Mesenchymal stem cell (in vitro differentiated cells and primary cell): ENCODE measurements at regions not wholly inside any gene's neighbourhood (a gene's known extent, or its start where the extent isn't known, plus 50 kb on each side); places are given as distances from the start of the nearest gene placed in this dataset.
"Not testable (repeated sequence)": the region's sequence is repeated elsewhere in the genome, so short reads cannot be mapped to it uniquely, and the experiment has no call there.

Experiments
- DNase-seq: peaks from one replicate; pipeline ENCODE4 v3.0.0-alpha.2; 2013
- H2AFZ ChIP-seq: one replicate; pipeline ENCODE4 v1.6.1; 2013; ENCODE audit warnings: low read depth, mild to moderate bottlenecking, control low read depth, inconsistent platforms, low read length, moderate library complexity
- H2AK5ac ChIP-seq: 2 replicates; pipeline ENCODE4 v1.6.1; 2013; ENCODE audit warnings: low read length, moderate library complexity, mild to moderate bottlenecking, inconsistent platforms; ENCODE audit not compliant: severe bottlenecking
- H2BK120ac ChIP-seq: one replicate; pipeline ENCODE4 v1.6.1; 2013; ENCODE audit warnings: low read depth, mild to moderate bottlenecking, inconsistent platforms, low read length, moderate library complexity
- H2BK12ac ChIP-seq, 2 experiments: one replicate each; pipeline ENCODE4 v1.6.1; 2013; ENCODE audit warnings: inconsistent platforms in 2 of 2, low read length in 2 of 2, mild to moderate bottlenecking in 2 of 2, moderate library complexity in 2 of 2, control low read depth in 1 of 2
- H2BK15ac ChIP-seq: one replicate; pipeline ENCODE4 v1.6.1; 2013; ENCODE audit warnings: mild to moderate bottlenecking, low read depth, inconsistent platforms; ENCODE audit not compliant: poor library complexity, severe bottlenecking
- H2BK5ac ChIP-seq: 2 replicates; pipeline ENCODE4 v1.6.1; 2013; ENCODE audit warnings: low read depth, mild to moderate bottlenecking, low read length, control low read depth, inconsistent platforms; ENCODE audit not compliant: poor library complexity, severe bottlenecking
- H3K14ac ChIP-seq, 2 experiments: one replicate each; pipeline ENCODE4 v1.6.1; 2013; ENCODE audit warnings: inconsistent platforms in 2 of 2, low read length in 2 of 2, control low read depth in 1 of 2, mild to moderate bottlenecking in 1 of 2, moderate library complexity in 1 of 2
- H3K18ac ChIP-seq, 2 experiments: one replicate each; pipeline ENCODE4 v1.6.1; 2013; ENCODE audit warnings: inconsistent platforms in 2 of 2, low read length in 2 of 2, control low read depth in 1 of 2, low read depth in 1 of 2, mild to moderate bottlenecking in 1 of 2
- H3K23ac ChIP-seq, 2 experiments: one replicate each; pipeline ENCODE4 v1.6.1; 2013; ENCODE audit warnings: inconsistent platforms in 2 of 2, low read length in 2 of 2, mild to moderate bottlenecking in 2 of 2, moderate library complexity in 2 of 2, control low read depth in 1 of 2
- H3K27ac ChIP-seq: 2 replicates; pipeline ENCODE4 v1.5.1; 2013; ENCODE audit warnings: mild to moderate bottlenecking, moderate library complexity, low read length, control low read depth, inconsistent platforms; ENCODE audit not compliant: poor library complexity, severe bottlenecking
- H3K27me3 ChIP-seq, 2 experiments: 2 replicates each; pipeline versions ENCODE4 v1.6.1 to v1.7.0; 2013; ENCODE audit warnings: low read length in 2 of 2, mild to moderate bottlenecking in 2 of 2, moderate library complexity in 2 of 2, control low read depth in 1 of 2, inconsistent platforms in 1 of 2; ENCODE audit not compliant: control insufficient read depth in 1 of 2, insufficient read depth in 1 of 2
- H3K36me3 ChIP-seq, 2 experiments: 2 replicates each; pipeline versions ENCODE4 v1.6.1 to v1.7.0; 2013; ENCODE audit warnings: low read length in 2 of 2, control low read depth in 1 of 2, inconsistent platforms in 1 of 2, low read depth in 1 of 2, mild to moderate bottlenecking in 1 of 2; ENCODE audit not compliant: insufficient read depth in 2 of 2, control insufficient read depth in 1 of 2
- H3K4ac ChIP-seq, 2 experiments: one replicate each; pipeline ENCODE4 v1.6.1; 2013; ENCODE audit warnings: inconsistent platforms in 2 of 2, low read length in 2 of 2, mild to moderate bottlenecking in 2 of 2, moderate library complexity in 2 of 2, control low read depth in 1 of 2, low read depth in 1 of 2
- H3K4me1 ChIP-seq: 2 replicates; pipeline ENCODE4 v1.6.1; 2013; ENCODE audit warnings: low read depth, low read length, control low read depth; ENCODE audit not compliant: control insufficient read depth, insufficient read depth
- H3K4me2 ChIP-seq: 2 replicates; pipeline ENCODE4 v1.6.1; 2013; ENCODE audit warnings: low read length, mild to moderate bottlenecking, inconsistent platforms; ENCODE audit not compliant: poor library complexity, severe bottlenecking
- H3K4me3 ChIP-seq, 2 experiments: 2 replicates each; pipeline versions ENCODE4 v1.5.1 to v1.7.0; 2013; ENCODE audit warnings: low read length in 2 of 2, mild to moderate bottlenecking in 2 of 2, control low read depth in 1 of 2, low read depth in 1 of 2; ENCODE audit not compliant: insufficient read depth in 1 of 2
- H3K79me1 ChIP-seq: replicated peaks from 2 replicates; pipeline ENCODE4 v1.6.1; 2013; ENCODE audit warnings: mild to moderate bottlenecking, control low read depth, low read length, inconsistent platforms; ENCODE audit not compliant: poor library complexity, severe bottlenecking
- H3K9ac ChIP-seq: 2 replicates; pipeline ENCODE4 v1.7.0; 2013; ENCODE audit warnings: mild to moderate bottlenecking, low read length, moderate library complexity
- H3K9me3 ChIP-seq: 2 replicates; pipeline ENCODE4 v1.7.0; 2013; ENCODE audit warnings: mild to moderate bottlenecking, low read length; ENCODE audit not compliant: control insufficient read depth
- H4K8ac ChIP-seq: one replicate; pipeline ENCODE4 v1.6.1; 2013; ENCODE audit warnings: inconsistent platforms, mild to moderate bottlenecking, low read length, moderate library complexity
- H4K91ac ChIP-seq: one replicate; pipeline ENCODE4 v1.6.1; 2013; ENCODE audit warnings: mild to moderate bottlenecking, low read length, inconsistent platforms
- WGBS: methylation state at CpG from one replicate; pipeline ENCODE4 v1.1.7; 2013; ENCODE audit warnings: mixed read lengths; 5-methylcytosine and 5-hydroxymethylcytosine counted together

- not testable (repeated sequence) for H3K4me2 ChIP-seq, H2BK120ac ChIP-seq, H3K4ac ChIP-seq, H3K18ac ChIP-seq, H3K36me3 ChIP-seq, H4K91ac ChIP-seq, H3K27ac ChIP-seq, H3K14ac ChIP-seq, H3K4me3 ChIP-seq, H2BK5ac ChIP-seq, H3K9ac ChIP-seq, H3K9me3 ChIP-seq, H3K23ac ChIP-seq, H2AK5ac ChIP-seq, H4K8ac ChIP-seq, H2AFZ ChIP-seq, H2BK15ac ChIP-seq, H3K79me1 ChIP-seq, DNase-seq, H3K27me3 ChIP-seq, H2BK12ac ChIP-seq, H3K4me1 ChIP-seq
- 93% methylated on average over 16 of the region's 16 CpGs for WGBS
Measured at GRCh38 chr6:97979285-97979684, 696.3 kb upstream of the MMS22L start.

- H3K9ac ChIP-seq = no peak overlapping the region
- H4K8ac ChIP-seq = no peak overlapping the region
- no peak overlapping the region for H2AFZ ChIP-seq
- H3K14ac ChIP-seq = no peak overlapping the region
- H3K27ac ChIP-seq = no peak overlapping the region
- H2BK12ac ChIP-seq = no peak overlapping the region
- H3K4ac ChIP-seq = no peak overlapping the region
- DNase-seq = no peak
- H4K91ac ChIP-seq = no peak overlapping the region
- no peak overlapping the region for H2AK5ac ChIP-seq
- no peak overlapping the region for H3K23ac ChIP-seq
- no peaks in the 10 kb centered on the region for H3K4me1 ChIP-seq
- no peaks in the 10 kb centered on the region for H3K27me3 ChIP-seq
- H3K36me3 ChIP-seq = no peaks in the 10 kb centered on the region
- no peak overlapping the region for H2BK5ac ChIP-seq
- no peaks in the 10 kb centered on the region for H3K9me3 ChIP-seq
- no peaks in the 10 kb centered on the region for H3K79me1 ChIP-seq
- 100% methylated on average over 1 of the region's 1 CpG for WGBS
- no peak overlapping the region for H3K18ac ChIP-seq
- H2BK15ac ChIP-seq = no peak overlapping the region
- no peak overlapping the region for H2BK120ac ChIP-seq
- H3K4me3 ChIP-seq = no peak overlapping the region
- no peak overlapping the region for H3K4me2 ChIP-seq
Measured at GRCh38 chr6:97989451-97989850, 706.4 kb upstream of the MMS22L start.

GRCh38 chr6:97995158-97995557 is 712.1 kb upstream of the MMS22L start:
- Histone ChIP-seq H4K8ac (no peak overlapping the region), H3K4me2 (no peak overlapping the region), H3K36me3 (no peaks in the 10 kb centered on the region), H3K27me3 (no peaks in the 10 kb centered on the region), H2BK5ac (no peak overlapping the region), H4K91ac (no peak overlapping the region), H2BK15ac (no peak overlapping the region), H3K23ac (no peak overlapping the region), H3K9me3 (no peaks in the 10 kb centered on the region), H3K4me3 (no peak overlapping the region), H3K79me1 (no peaks in the 10 kb centered on the region), H3K18ac (no peak overlapping the region), H2BK12ac (no peak overlapping the region), H2BK120ac (no peak overlapping the region), H3K27ac (no peak overlapping the region), H3K4me1 (no peaks in the 10 kb centered on the region), H3K14ac (no peak overlapping the region), H3K4ac (no peak overlapping the region), H3K9ac (no peak overlapping the region), H2AFZ (no peak overlapping the region), H2AK5ac (no peak overlapping the region)
- no peak for DNase-seq

- no peak overlapping the region for H2BK5ac ChIP-seq
- H3K9me3 ChIP-seq = no peaks in the 10 kb centered on the region
- H2BK12ac ChIP-seq = no peak overlapping the region
- H2BK120ac ChIP-seq = no peak overlapping the region
- no peak overlapping the region for H3K4ac ChIP-seq
- H4K91ac ChIP-seq = no peak overlapping the region
- no peak overlapping the region for H3K23ac ChIP-seq
- WGBS = no CpG with 5 or more reads among the region's 1 CpG
- no peaks in the 10 kb centered on the region for H3K27me3 ChIP-seq
- no peak overlapping the region for H4K8ac ChIP-seq
- H3K14ac ChIP-seq = no peak overlapping the region
- no peaks in the 10 kb centered on the region for H3K36me3 ChIP-seq
- no peak overlapping the region for H3K4me3 ChIP-seq
- H3K18ac ChIP-seq = no peak overlapping the region
- no peak overlapping the region for H2BK15ac ChIP-seq
- no peaks in the 10 kb centered on the region for H3K79me1 ChIP-seq
- H2AFZ ChIP-seq = no peak overlapping the region
- no peaks in the 10 kb centered on the region for H3K4me1 ChIP-seq
- no peak overlapping the region for H3K27ac ChIP-seq
- H3K9ac ChIP-seq = no peak overlapping the region
- DNase-seq = no peak
- H3K4me2 ChIP-seq = no peak overlapping the region
- H2AK5ac ChIP-seq = no peak overlapping the region
Measured at GRCh38 chr6:98002678-98003077, 719.7 kb upstream of the MMS22L start.
